ENCODE measurements at regions not wholly inside any gene's neighbourhood (a gene's known extent, or its start where the extent isn't known, plus 50 kb on each side); places are given as distances from the start of the nearest gene placed in this dataset.

DNA sequence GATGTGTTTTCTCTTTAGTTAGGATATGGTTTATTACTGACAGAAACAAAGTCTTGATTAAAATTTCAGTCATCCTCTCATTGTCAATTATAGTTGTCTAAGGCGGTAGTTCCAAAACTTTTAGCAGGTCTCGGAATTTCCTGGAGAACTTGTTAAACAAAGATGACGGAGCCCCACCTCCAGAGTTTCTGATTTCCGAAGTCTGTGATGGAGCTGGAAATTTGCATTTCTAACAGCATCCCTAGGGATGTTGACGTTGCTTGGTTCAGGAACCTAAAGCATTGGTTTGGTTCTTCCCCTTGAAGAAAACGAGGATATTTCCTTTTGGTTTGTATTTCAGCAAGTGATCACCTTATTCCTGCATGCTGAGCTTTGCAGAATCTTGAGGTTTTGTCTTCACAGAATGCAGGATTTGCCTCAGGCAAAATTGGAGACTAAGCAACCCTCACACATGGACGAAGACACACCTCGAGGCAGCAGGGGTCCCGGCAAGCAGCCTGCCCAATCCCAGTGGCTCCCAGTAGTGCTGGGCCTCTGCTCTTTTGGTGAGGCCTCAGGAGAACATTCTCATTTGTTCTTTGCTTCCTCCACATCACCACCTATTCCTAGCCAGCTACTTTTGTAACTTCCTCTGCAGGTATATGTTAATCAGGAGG, 187.1 kb upstream of the PHACTR1 start:
- no peak overlapping the region for H3K27ac ChIP-seq
- no peak overlapping the region for H3K4me3 ChIP-seq
- DNase-seq (ENCODE audit: low spot score) = no peak
- TF ChIP-seq, protein P1, sequence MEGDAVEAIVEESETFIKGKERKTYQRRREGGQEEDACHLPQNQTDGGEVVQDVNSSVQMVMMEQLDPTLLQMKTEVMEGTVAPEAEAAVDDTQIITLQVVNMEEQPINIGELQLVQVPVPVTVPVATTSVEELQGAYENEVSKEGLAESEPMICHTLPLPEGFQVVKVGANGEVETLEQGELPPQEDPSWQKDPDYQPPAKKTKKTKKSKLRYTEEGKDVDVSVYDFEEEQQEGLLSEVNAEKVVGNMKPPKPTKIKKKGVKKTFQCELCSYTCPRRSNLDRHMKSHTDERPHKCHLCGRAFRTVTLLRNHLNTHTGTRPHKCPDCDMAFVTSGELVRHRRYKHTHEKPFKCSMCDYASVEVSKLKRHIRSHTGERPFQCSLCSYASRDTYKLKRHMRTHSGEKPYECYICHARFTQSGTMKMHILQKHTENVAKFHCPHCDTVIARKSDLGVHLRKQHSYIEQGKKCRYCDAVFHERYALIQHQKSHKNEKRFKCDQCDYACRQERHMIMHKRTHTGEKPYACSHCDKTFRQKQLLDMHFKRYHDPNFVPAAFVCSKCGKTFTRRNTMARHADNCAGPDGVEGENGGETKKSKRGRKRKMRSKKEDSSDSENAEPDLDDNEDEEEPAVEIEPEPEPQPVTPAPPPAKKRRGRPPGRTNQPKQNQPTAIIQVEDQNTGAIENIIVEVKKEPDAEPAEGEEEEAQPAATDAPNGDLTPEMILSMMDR (IDR thresholded peaks at IDR 0.05) = no peak

GRCh38 chr6:12530345-12530744, 186.2 kb upstream of the PHACTR1 start:
- Histone ChIP-seq H3K4me3 (no peak overlapping the region), H3K27ac (no peak overlapping the region)
- no peak for DNase-seq (ENCODE audit: low spot score)
- TF ChIP-seq, protein P1 (IDR thresholded peaks at IDR 0.05) = no peak

GRCh38 chr6:12533586-12533985, 183.0 kb upstream of the PHACTR1 start:
- TF ChIP-seq, protein P1 (IDR thresholded peaks at IDR 0.05) = no peak
- DNase-seq (ENCODE audit: low spot score) = no peak
- no peak overlapping the region for H3K4me3 ChIP-seq
- no peak overlapping the region for H3K27ac ChIP-seq

- no peak overlapping the region for H3K27ac ChIP-seq
- TF ChIP-seq, protein P1 (IDR thresholded peaks at IDR 0.05) = no peak
Observed at GRCh38 chr6:12534069-12534853, 182.3 kb upstream of the PHACTR1 start.

DNA sequence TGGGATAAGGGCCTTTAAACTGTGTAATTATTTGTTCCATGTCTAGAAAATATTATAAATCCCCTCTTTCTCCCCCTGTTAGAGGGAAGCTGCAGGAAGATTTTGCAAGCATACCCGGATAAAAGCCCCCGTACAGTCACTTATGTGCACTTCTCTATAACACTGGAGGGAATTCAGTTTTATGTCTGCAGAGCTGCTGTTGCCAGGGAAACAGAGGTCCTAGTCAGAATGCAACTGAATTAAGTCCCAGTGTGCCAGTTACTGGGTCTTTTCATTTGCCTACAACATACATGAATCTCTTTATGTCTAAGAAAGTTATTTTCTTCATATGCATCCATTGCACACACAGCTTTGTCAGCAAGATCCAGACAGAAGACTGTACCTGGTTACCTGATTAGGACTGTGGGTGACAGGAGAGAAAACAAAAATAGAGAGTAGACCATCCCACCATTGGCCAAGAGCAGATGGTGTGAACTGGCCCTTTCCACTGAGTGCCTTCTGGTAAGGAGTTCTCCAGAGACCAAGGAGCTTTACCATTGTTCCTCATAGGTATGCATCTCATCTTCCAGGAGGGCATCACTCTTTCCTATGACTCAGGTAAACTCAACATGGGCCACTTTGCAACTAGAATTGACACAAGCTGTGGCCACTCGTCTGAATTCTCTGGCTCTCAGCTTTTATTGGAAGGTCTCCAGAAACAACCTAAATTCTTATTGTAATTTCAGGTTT, 180.8 kb upstream of the PHACTR1 start:
- DNase-seq (ENCODE audit: low spot score) = no peak

More at GRCh38 chr6:12534069-12534853, 182.3 kb upstream of the PHACTR1 start:
- H3K4me3 ChIP-seq = no peak overlapping the region
- no peak for DNase-seq (ENCODE audit: low spot score)

GRCh38 chr6:12536416-12536815, 180.2 kb upstream of the PHACTR1 start:
- Histone ChIP-seq H3K27ac (no peak overlapping the region), H3K4me3 (no peak overlapping the region)
- TF ChIP-seq, protein P1 (IDR thresholded peaks at IDR 0.05) = no peak
- DNase-seq (ENCODE audit: low spot score) = no peak

More for the DNA sequence above, 180.8 kb upstream of the PHACTR1 start:
- TF ChIP-seq, protein P1 (IDR thresholded peaks at IDR 0.05) = no peak
- no peak overlapping the region for H3K27ac ChIP-seq
- no peak overlapping the region for H3K4me3 ChIP-seq

Measured in coronary artery (tissue), 2 donors.